Heart left ventricle (tissue), 16 donors: ENCODE measurements at regions not wholly inside any gene's neighbourhood (a gene's known extent, or its start where the extent isn't known, plus 50 kb on each side); places are given as distances from the start of the nearest gene placed in this dataset.
A peak's percentile ranks its signal among the peaks of the same experiment; 100 is the strongest.

Experiments used
- ATAC-seq, 4 donors: fragments of 200-7000 bp; cut with Tn5 transposase; one replicate each; pipeline ENCODE4 v1.9.1; 2020 to 2022; ENCODE audit warnings: moderate library complexity in 4 of 4, mild to moderate bottlenecking in 3 of 4, moderate number of reproducible peaks in 1 of 4
- DNase-seq, 5 donors: peaks; one replicate each; pipeline ENCODE4 v3.0.0-alpha.2; 2020
- H3K27ac ChIP-seq, 12 donors: fragments of 200-600 bp; sonication (generic) in 4 of 12; one replicate each; pipeline versions ENCODE4 v1.5.0 to v1.8.0; 2016 to 2022; ENCODE audit warnings: mild to moderate bottlenecking in 2 of 12
- H3K27me3 ChIP-seq, 9 donors: fragments of 200-600 bp; sonication (generic) in 2 of 9; one replicate each; pipeline versions ENCODE4 v1.5.1 to v1.8.0; 2016 to 2022; ENCODE audit warnings: mild to moderate bottlenecking in 3 of 9
- H3K36me3 ChIP-seq, 9 donors: fragments of 200-600 bp; sonication (generic) in 2 of 9; one replicate each; pipeline versions ENCODE4 v1.5.0 to v1.8.0; 2018 to 2022; ENCODE audit warnings: mild to moderate bottlenecking in 2 of 9
- H3K4me1 ChIP-seq, 12 donors: fragments of 200-600 bp; sonication (generic) in 4 of 12; one replicate each; pipeline versions ENCODE4 v1.5.0 to v1.8.0; 2016 to 2022; ENCODE audit warnings: mild to moderate bottlenecking in 3 of 12
- H3K4me3 ChIP-seq, 12 donors: fragments of 200-600 bp; sonication (generic) in 4 of 12; one replicate each; pipeline versions ENCODE4 v1.5.0 to v1.8.0; 2017 to 2022; ENCODE audit warnings: mild to moderate bottlenecking in 9 of 12, moderate library complexity in 4 of 12
- H3K9me3 ChIP-seq, 12 donors: fragments of 200-600 bp; sonication (generic) in 4 of 12; one replicate each; pipeline versions ENCODE4 v1.5.0 to v1.8.0; 2016 to 2022; ENCODE audit warnings: mild to moderate bottlenecking in 1 of 12
- CTCF ChIP-seq, 12 donors: fragments of 200-600 bp; sonication (generic) in 4 of 12; IDR thresholded peaks; one replicate each; pipeline versions ENCODE4 v1.5.0 to v1.8.0; 2018 to 2022; ENCODE audit warnings: antibody characterized with exemption in 12 of 12, mild to moderate bottlenecking in 5 of 12
- POLR2A ChIP-seq, 2 donors: fragments of 450-650 bp; IDR thresholded peaks; one replicate each; pipeline ENCODE4 v1.6.1; 2017; ENCODE audit warnings: antibody characterized with exemption in 2 of 2, mild to moderate bottlenecking in 2 of 2, moderate library complexity in 2 of 2
- WGBS, 4 donors: extraction: QIAGEN DNeasy Blood & Tissue Kit in 2 of 4; methylation state at CpG; one replicate each; pipeline versions ENCODE4 v1.1.5 to v1.1.7; 2013 to 2018; 5-methylcytosine and 5-hydroxymethylcytosine counted together
- intact Hi-C, 10 donors: fragments of 100-400 bp; cut with DNase I; formaldehyde crosslinking; loops; one replicate each; pipeline versions ENCODE4 v1.11.1 to v1.14.2; 2022
- donor health status: ischemic (EF 13 %, LVEDD 7.1; RV severe dilation, severe dysfunction).
- donor health status: healthy with polysubstance abuse.
- donor health status: DM: no; HTN: yes; CAD: no.
- donor health status: DM: no; HTN: no; CAD: no.
- donor health status: ischemic (EF 25% LVEDD 6.9; RV normal size, moderate dysfunction).
- donor health status: ischemic (EF 25% LVEDD 5.7; RV mildly dilated, moderate dysfunction).
- donor health status: healthy.
- donor health status: DM: yes; HTN: yes; CAD: no.
- donor health status: ischemic (EF 35%, LVEDD 5.7; RV mildly dilated, moderate dysfunction).
- donor health status: nonischemic (EF 11% LVEDD 7.7; RV severe dilation, severe dysfunction).
- donor health status: DM: yes; HTN: yes; CAD: no.
- donor health status: PGD.
- donor health status: ischemic (EF 29% LVEDD 5.4; RV normal size, mild dysfunction).
- donor health status: nonischemic (EF 23%, LVEDD 6.1; RV moderate dilation, normal function).

- WGBS, 4 donors, result 67 to 84% (median 80%) methylated on average over 3 of the region's 3 CpGs
- Histone ChIP-seq H3K27ac (no peak overlapping the region), H3K4me1 (peaks cover 0 to 15% (median 0%) of the 10 kb centered on the region in 12 donors), H3K4me3 (no peak overlapping the region), H3K36me3 (no peaks in the 10 kb centered on the region), H3K27me3 (peaks cover 0 to 3% (median 0%) of the 10 kb centered on the region in 9 donors), H3K9me3 (no peaks in the 10 kb centered on the region)
- intact Hi-C loops, result no loop called here
- ATAC-seq (peak in 3 of 4 donors; percentile 26 to 47 (median 47)), DNase-seq (no peak)
- TF ChIP-seq CTCF (IDR thresholded peaks at IDR 0.05) (no peak), POLR2A (IDR thresholded peaks at IDR 0.05) (no peak)
Observed at GRCh38 chr13:30034458-30034795, 184.0 kb upstream of the UBL3 start.

- peak overlapping the region in 2 of 12 donors; percentile 14 to 22 for H3K27ac ChIP-seq
Observed at GRCh38 chr13:30033681-30034457, 183.5 kb upstream of the UBL3 start.

GRCh38 chr13:30032263-30032662 lies 181.8 kb upstream of the UBL3 start:
- Histone ChIP-seq H3K4me1 (peaks cover 0 to 15% (median 0%) of the 10 kb centered on the region in 12 donors), H3K27me3 (no peaks in the 10 kb centered on the region), H3K9me3 (no peaks in the 10 kb centered on the region), H3K4me3 (no peak overlapping the region), H3K27ac (no peak overlapping the region), H3K36me3 (no peaks in the 10 kb centered on the region)
- no peak for ATAC-seq
- TF ChIP-seq POLR2A (IDR thresholded peaks at IDR 0.05), result no peak
- no peak for TF ChIP-seq CTCF (IDR thresholded peaks at IDR 0.05)
- intact Hi-C loops, result no loop called here
- no peak for DNase-seq
- WGBS, 4 donors, result 75 to 90% (median 79%) methylated on average over 4 of the region's 4 CpGs

More at GRCh38 chr13:30033681-30034457, 183.5 kb upstream of the UBL3 start:
- Histone ChIP-seq H3K36me3 (no peaks in the 10 kb centered on the region), H3K4me1 (peaks cover 0 to 15% (median 0%) of the 10 kb centered on the region in 12 donors), H3K9me3 (no peaks in the 10 kb centered on the region), H3K27me3 (no peaks in the 10 kb centered on the region), H3K4me3 (no peak overlapping the region)
- intact Hi-C loops, result no loop called here
- DNase-seq, result no peak
- TF ChIP-seq POLR2A (IDR thresholded peaks at IDR 0.05), result no peak
- TF ChIP-seq CTCF (IDR thresholded peaks at IDR 0.05), result no peak
- WGBS, 4 donors, result 37 to 64% (median 45%) methylated on average over 6 of the region's 6 CpGs
- ATAC-seq, result peak; percentile 32 to 76 (median 49)

- intact Hi-C loops, result no loop called here
- Histone ChIP-seq H3K36me3 (no peaks in the 10 kb centered on the region), H3K27ac (no peak overlapping the region), H3K9me3 (no peaks in the 10 kb centered on the region), H3K27me3 (no peaks in the 10 kb centered on the region), H3K4me3 (no peak overlapping the region), H3K4me1 (peaks cover 0 to 15% (median 0%) of the 10 kb centered on the region in 12 donors)
- no peak for ATAC-seq
- 68 to 79% (median 70%) methylated on average over 5 of the region's 5 CpGs for WGBS, 4 donors
- DNase-seq, result no peak
- TF ChIP-seq POLR2A (IDR thresholded peaks at IDR 0.05) (no peak), CTCF (IDR thresholded peaks at IDR 0.05) (no peak)
Observed at GRCh38 chr13:30031488-30031887, 181.1 kb upstream of the UBL3 start.
